Fibroblast of lung (primary cell): ENCODE measurements at regions not wholly inside any gene's neighbourhood (a gene's known extent, or its start where the extent isn't known, plus 50 kb on each side); places are given as distances from the start of the nearest gene placed in this dataset.
A peak's percentile ranks its signal among the peaks of the same experiment; 100 is the strongest.

ENCODE experiments used
- DNase-seq, 2 donors: peaks; one replicate each; pipeline versions ENCODE4 v3.0.0 to v3.0.0-alpha.2; 2010; ENCODE audit warnings: low read depth in 2 of 2
- H2AFZ ChIP-seq: 2 replicates; pipeline ENCODE4 v1.5.1; 2012; ENCODE audit warnings: low read length, control low read depth, inconsistent platforms
- H3K27ac ChIP-seq: 2 replicates; pipeline ENCODE4 v1.5.1; 2011; ENCODE audit warnings: low read length, control low read depth; ENCODE audit not compliant: insufficient read depth
- H3K27me3 ChIP-seq: 2 replicates; pipeline ENCODE4 v1.5.1; 2011; ENCODE audit warnings: mild to moderate bottlenecking, low read length; ENCODE audit not compliant: control insufficient read depth, insufficient read depth
- H3K36me3 ChIP-seq: 2 replicates; pipeline ENCODE4 v1.5.1; 2011; ENCODE audit warnings: low read length; ENCODE audit not compliant: control insufficient read depth, insufficient read depth
- H3K4me1 ChIP-seq: 2 replicates; pipeline ENCODE4 v1.5.1; 2011; ENCODE audit warnings: low read length; ENCODE audit not compliant: control insufficient read depth, insufficient read depth; ENCODE audit errors: extremely low read depth
- H3K4me2 ChIP-seq: 2 replicates; pipeline ENCODE4 v1.5.1; 2011; ENCODE audit warnings: low read length, control low read depth; ENCODE audit not compliant: insufficient read depth; ENCODE audit errors: extremely low read depth
- H3K4me3 ChIP-seq, 4 experiments: fragments of 200-600 bp in 1 of 4; sonication (generic) in 1 of 4; replicated peaks in 1 of 4; 2 replicates each; pipeline ENCODE4 v1.5.1; 2011 to 2016; ENCODE audit warnings: low read length in 4 of 4, low read depth in 3 of 4, mild to moderate bottlenecking in 3 of 4, control low read depth in 2 of 4, inconsistent platforms in 1 of 4, mixed read lengths in 1 of 4; ENCODE audit not compliant: insufficient read depth in 1 of 4; ENCODE audit errors: control extremely low read depth in 1 of 4
- H3K79me2 ChIP-seq: 2 replicates; pipeline ENCODE4 v1.5.1; 2012; ENCODE audit warnings: mild to moderate bottlenecking, low read length, inconsistent platforms; ENCODE audit not compliant: control insufficient read depth, insufficient read depth
- H3K9ac ChIP-seq: 2 replicates; pipeline ENCODE4 v1.5.1; 2011; ENCODE audit warnings: mild to moderate bottlenecking, low read length, control low read depth; ENCODE audit not compliant: insufficient read depth
- H3K9me3 ChIP-seq: 2 replicates; pipeline ENCODE4 v1.5.1; 2012; ENCODE audit warnings: low read depth, low read length; ENCODE audit not compliant: control insufficient read depth, insufficient read depth
- H4K20me1 ChIP-seq: 2 replicates; pipeline ENCODE4 v1.5.1; 2011; ENCODE audit warnings: low read length; ENCODE audit not compliant: control insufficient read depth, insufficient read depth; ENCODE audit errors: extremely low read depth
- CTCF ChIP-seq, 2 donors: IDR thresholded peaks in 1 of 2; conservative IDR thresholded peaks in 1 of 2; 1 replicate in 1 of 2; 2 replicates in 1 of 2; pipeline ENCODE4 v1.5.1; 2011 to 2012; ENCODE audit warnings: low read length in 2 of 2, control low read depth in 1 of 2, inconsistent platforms in 1 of 2, low read depth in 1 of 2, mild to moderate bottlenecking in 1 of 2
- EZH2 ChIP-seq: IDR thresholded peaks from 2 replicates; pipeline ENCODE4 v1.5.1; 2012; ENCODE audit warnings: low read length, control low read depth, mild to moderate bottlenecking; ENCODE audit errors: missing control alignments

- no peak for DNase-seq
- TF ChIP-seq EZH2 (no peak), CTCF (conservative IDR thresholded peaks at IDR 0.05 in 1 of 2, IDR thresholded peaks at IDR 0.05 in 1 of 2; ENCODE audit: low read depth in 1 of 2, low read length in 2 of 2) (no peak)
- no peaks in the 10 kb centered on the region for H3K27me3 ChIP-seq
- H3K4me3 ChIP-seq, result no peak overlapping the region
- peaks cover 2% of the 10 kb centered on the region for H3K4me1 ChIP-seq
- no peaks in the 10 kb centered on the region for H4K20me1 ChIP-seq
- no peak overlapping the region for H3K4me2 ChIP-seq
- no peak overlapping the region for H3K9ac ChIP-seq
- H2AFZ ChIP-seq, result no peak overlapping the region
- no peak overlapping the region for H3K27ac ChIP-seq
- no peaks in the 10 kb centered on the region for H3K36me3 ChIP-seq
- H3K79me2 ChIP-seq, result no peaks in the 10 kb centered on the region
- H3K9me3 ChIP-seq, result no peaks in the 10 kb centered on the region
Measured at GRCh38 chr5:58044166-58044565, 415.7 kb downstream of the PLK2 start.

GRCh38 chr5:58043032-58043945, 416.6 kb downstream of the PLK2 start:
- DNase-seq, result peak in 1 of 2 donors; percentile 52
- H3K79me2 ChIP-seq, result no peaks in the 10 kb centered on the region
- H3K4me1 ChIP-seq, result peaks cover 2% of the 10 kb centered on the region
- no peaks in the 10 kb centered on the region for H3K9me3 ChIP-seq
- no peak overlapping the region for H3K9ac ChIP-seq
- H3K27ac ChIP-seq, result no peak overlapping the region
- H2AFZ ChIP-seq, result no peak overlapping the region
- TF ChIP-seq CTCF (conservative IDR thresholded peaks at IDR 0.05 in 1 of 2, IDR thresholded peaks at IDR 0.05 in 1 of 2; ENCODE audit: low read depth in 1 of 2, low read length in 2 of 2) (no peak), EZH2 (no peak)
- H3K27me3 ChIP-seq, result no peaks in the 10 kb centered on the region
- no peaks in the 10 kb centered on the region for H4K20me1 ChIP-seq
- no peaks in the 10 kb centered on the region for H3K36me3 ChIP-seq
- H3K4me2 ChIP-seq, result no peak overlapping the region
- no peak overlapping the region for H3K4me3 ChIP-seq

GRCh38 chr5:58041884-58042283, 418.0 kb downstream of the PLK2 start:
- no peak overlapping the region for H3K4me2 ChIP-seq
- DNase-seq, result no peak
- H3K36me3 ChIP-seq, result no peaks in the 10 kb centered on the region
- H3K9ac ChIP-seq, result no peak overlapping the region
- no peak overlapping the region for H2AFZ ChIP-seq
- peaks cover 2% of the 10 kb centered on the region for H3K4me1 ChIP-seq
- no peak for TF ChIP-seq CTCF (conservative IDR thresholded peaks at IDR 0.05 in 1 of 2, IDR thresholded peaks at IDR 0.05 in 1 of 2; ENCODE audit: low read depth in 1 of 2, low read length in 2 of 2)
- no peak for TF ChIP-seq EZH2
- no peak overlapping the region for H3K4me3 ChIP-seq
- no peaks in the 10 kb centered on the region for H3K27me3 ChIP-seq
- H3K79me2 ChIP-seq, result no peaks in the 10 kb centered on the region
- H4K20me1 ChIP-seq, result no peaks in the 10 kb centered on the region
- H3K9me3 ChIP-seq, result no peaks in the 10 kb centered on the region
- H3K27ac ChIP-seq, result no peak overlapping the region
